OCI-LY3 (cell line): ENCODE measurements at regions not wholly inside any gene's neighbourhood (a gene's known extent, or its start where the extent isn't known, plus 50 kb on each side); places are given as distances from the start of the nearest gene placed in this dataset.

Experiments
- EZH2phosphoT487 ChIP-seq: fragments of 200-600 bp; shearing (Covaris generic); IDR thresholded peaks from 2 replicates; pipeline ENCODE4 v1.6.1; 2018; ENCODE audit warnings: antibody characterized with exemption, mixed run types, low read depth
- TF ChIP-seq, protein P1 (sequence below): fragments of 200-600, 300-600 bp; sonication (generic); IDR thresholded peaks from 2 replicates; pipeline ENCODE4 v1.5.1; 2014; ENCODE audit warnings: antibody characterized with exemption, low read length, low read depth

DNA sequence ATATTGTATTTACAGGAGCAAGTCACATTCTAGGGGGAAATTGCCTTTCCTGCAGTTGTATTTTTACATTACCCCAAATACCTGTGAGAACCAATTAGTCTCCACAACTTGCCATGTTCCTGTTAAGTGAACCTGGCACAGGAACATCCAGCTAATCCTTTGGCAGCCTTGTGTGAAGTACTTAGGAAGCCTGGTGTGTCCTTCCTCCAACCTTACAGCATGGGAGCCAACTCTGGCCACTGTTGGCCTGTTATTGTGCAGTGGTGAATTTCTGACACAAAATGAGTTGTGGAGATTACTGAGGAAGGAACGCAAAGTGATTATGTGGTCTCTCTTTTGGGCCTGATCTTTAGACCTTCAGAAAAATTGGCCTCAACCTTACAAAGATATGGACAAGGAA, 238.0 kb upstream of the PITX2 start:
- TF ChIP-seq, protein P1, sequence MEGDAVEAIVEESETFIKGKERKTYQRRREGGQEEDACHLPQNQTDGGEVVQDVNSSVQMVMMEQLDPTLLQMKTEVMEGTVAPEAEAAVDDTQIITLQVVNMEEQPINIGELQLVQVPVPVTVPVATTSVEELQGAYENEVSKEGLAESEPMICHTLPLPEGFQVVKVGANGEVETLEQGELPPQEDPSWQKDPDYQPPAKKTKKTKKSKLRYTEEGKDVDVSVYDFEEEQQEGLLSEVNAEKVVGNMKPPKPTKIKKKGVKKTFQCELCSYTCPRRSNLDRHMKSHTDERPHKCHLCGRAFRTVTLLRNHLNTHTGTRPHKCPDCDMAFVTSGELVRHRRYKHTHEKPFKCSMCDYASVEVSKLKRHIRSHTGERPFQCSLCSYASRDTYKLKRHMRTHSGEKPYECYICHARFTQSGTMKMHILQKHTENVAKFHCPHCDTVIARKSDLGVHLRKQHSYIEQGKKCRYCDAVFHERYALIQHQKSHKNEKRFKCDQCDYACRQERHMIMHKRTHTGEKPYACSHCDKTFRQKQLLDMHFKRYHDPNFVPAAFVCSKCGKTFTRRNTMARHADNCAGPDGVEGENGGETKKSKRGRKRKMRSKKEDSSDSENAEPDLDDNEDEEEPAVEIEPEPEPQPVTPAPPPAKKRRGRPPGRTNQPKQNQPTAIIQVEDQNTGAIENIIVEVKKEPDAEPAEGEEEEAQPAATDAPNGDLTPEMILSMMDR: no peak
- TF ChIP-seq EZH2phosphoT487: no peak
